Muscle layer of colon (tissue), 2 donors: ENCODE measurements at regions not wholly inside any gene's neighbourhood (a gene's known extent, or its start where the extent isn't known, plus 50 kb on each side); places are given as distances from the start of the nearest gene placed in this dataset.

Source experiments
- H3K27ac ChIP-seq: one replicate; pipeline ENCODE4 v1.7.0; 2013; ENCODE audit warnings: low read depth, mild to moderate bottlenecking, low read length, moderate library complexity
- H3K27me3 ChIP-seq, 2 donors: one replicate each; pipeline ENCODE4 v1.7.0; 2013; ENCODE audit warnings: low read length in 2 of 2, mild to moderate bottlenecking in 2 of 2; ENCODE audit not compliant: insufficient read depth in 2 of 2, control insufficient read depth in 1 of 2
- H3K36me3 ChIP-seq: one replicate; pipeline ENCODE4 v1.7.0; 2013; ENCODE audit warnings: mild to moderate bottlenecking, low read length; ENCODE audit not compliant: insufficient read depth
- H3K4me1 ChIP-seq: one replicate; pipeline ENCODE4 v1.7.0; 2013; ENCODE audit warnings: mild to moderate bottlenecking, low read length; ENCODE audit not compliant: insufficient read depth
- H3K4me3 ChIP-seq, 2 donors: one replicate each; pipeline ENCODE4 v1.7.0; 2013; ENCODE audit warnings: low read length in 2 of 2, low read depth in 1 of 2, mild to moderate bottlenecking in 1 of 2, moderate library complexity in 1 of 2
- H3K9ac ChIP-seq: one replicate; pipeline ENCODE4 v1.7.0; 2013; ENCODE audit warnings: low read length
- H3K9me3 ChIP-seq: one replicate; pipeline ENCODE4 v1.7.0; 2013; ENCODE audit warnings: mild to moderate bottlenecking, low read length
- donor health status: abdominal sarcoma.
- donor health status: Adenocarcinoma of cecum.

DNA sequence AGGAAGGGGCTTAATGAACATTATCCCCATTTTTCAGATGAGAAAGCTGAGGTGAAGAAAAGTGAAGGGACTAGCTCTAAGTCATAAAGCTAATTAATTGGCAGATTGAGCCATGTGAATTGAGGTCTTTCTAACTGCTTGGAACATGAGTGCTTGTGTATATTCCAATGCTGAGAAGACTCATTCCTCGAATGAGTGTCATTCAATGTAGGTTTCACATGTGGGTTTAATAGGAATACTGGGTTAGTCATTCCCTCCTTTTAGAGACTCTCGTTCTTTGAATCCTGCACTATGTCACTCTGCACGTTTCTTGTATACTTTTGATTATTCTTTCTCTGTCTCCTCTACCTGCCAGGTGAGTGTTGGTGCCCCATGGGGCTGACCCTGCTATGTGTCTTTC lies 218.2 kb downstream of the HRH4 start:
- Histone ChIP-seq H3K9me3 (no peaks in the 10 kb centered on the region), H3K9ac (no peak overlapping the region), H3K4me3 (no peak overlapping the region), H3K27ac (no peak overlapping the region), H3K36me3 (no peaks in the 10 kb centered on the region), H3K4me1 (no peaks in the 10 kb centered on the region), H3K27me3 (no peaks in the 10 kb centered on the region)

DNA sequence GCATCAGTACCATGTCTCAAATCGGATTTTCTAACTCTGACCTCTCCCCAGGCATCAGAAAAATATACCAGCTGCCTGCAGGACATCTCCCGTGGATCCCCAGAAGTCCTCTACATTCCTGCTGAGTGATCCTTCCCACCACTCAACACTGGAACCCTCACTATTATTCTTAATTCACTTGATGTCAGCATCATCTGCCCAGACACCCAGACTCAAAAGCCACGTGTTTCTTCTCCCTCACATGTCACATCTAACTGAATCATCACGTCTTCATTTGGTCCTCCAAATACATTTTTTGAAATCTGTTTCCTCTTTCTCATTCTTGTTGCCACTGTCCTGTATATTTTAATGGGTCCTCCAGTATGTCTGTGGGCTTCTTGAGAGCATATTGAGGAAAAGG lies 218.6 kb downstream of the HRH4 start:
- Histone ChIP-seq H3K36me3 (no peaks in the 10 kb centered on the region), H3K27me3 (no peaks in the 10 kb centered on the region), H3K4me1 (no peaks in the 10 kb centered on the region), H3K4me3 (no peak overlapping the region), H3K9me3 (no peaks in the 10 kb centered on the region), H3K9ac (no peak overlapping the region), H3K27ac (no peak overlapping the region)

DNA sequence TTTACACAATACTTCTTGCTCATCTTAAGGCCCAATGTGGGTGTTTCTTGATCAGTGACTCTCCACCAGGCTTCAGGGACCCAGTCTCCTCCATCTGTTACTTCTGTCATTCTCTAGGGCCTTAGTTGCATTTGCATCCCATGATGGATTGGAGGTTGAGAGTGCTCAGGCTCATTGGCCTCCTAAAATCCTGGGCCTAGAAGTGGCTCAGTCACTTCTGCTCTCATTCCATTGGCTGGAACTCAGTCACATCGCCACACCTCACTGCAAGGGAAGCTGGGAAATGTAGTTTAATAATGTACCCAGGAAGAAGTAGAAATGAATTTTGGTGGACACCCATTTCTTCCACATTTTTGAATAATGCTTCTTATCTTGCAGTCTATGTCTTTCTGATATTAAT lies 223.5 kb downstream of the HRH4 start:
- no peaks in the 10 kb centered on the region for H3K4me1 ChIP-seq

DNA sequence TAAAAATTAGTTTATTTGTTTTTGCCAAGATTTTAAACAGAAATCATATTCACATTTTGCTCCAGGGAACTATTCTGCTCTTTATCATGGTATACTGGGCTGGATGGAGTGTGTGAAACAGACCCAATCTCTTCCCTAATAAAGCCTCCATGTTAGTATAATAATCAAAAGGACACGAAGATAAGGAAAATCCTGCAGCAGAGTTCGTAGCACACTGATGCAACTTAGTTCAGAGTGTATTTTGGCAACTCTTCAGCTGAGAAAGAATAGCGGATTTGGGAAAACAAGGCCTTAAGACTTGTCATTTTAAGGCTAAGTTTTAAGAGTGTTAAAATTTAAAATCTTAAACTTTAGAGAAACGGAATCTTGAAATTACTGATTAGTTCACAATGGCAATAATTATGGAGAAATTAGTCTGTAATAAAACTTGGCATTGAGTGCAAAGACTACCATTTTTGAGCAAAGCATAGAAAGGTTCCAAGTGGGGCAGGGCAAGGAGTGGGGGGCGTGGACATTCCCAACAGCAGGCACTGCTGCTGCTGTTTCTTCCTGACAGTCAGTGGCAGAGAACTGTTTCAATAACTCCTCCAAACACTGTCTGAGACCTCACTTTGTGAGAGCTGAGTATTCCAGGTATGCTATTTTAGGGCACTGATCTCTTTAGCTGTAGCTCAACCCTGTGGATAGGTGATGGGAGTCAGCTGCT lies 225.0 kb downstream of the HRH4 start:
- Histone ChIP-seq H3K4me3 (no peak overlapping the region), H3K4me1 (no peaks in the 10 kb centered on the region), H3K9ac (no peak overlapping the region), H3K9me3 (no peaks in the 10 kb centered on the region), H3K27me3 (no peaks in the 10 kb centered on the region), H3K36me3 (no peaks in the 10 kb centered on the region), H3K27ac (no peak overlapping the region)

More for the DNA sequence above, 223.5 kb downstream of the HRH4 start:
- H3K27me3 ChIP-seq = no peaks in the 10 kb centered on the region
- no peak overlapping the region for H3K9ac ChIP-seq
- H3K36me3 ChIP-seq = no peaks in the 10 kb centered on the region
- no peak overlapping the region for H3K27ac ChIP-seq
- no peaks in the 10 kb centered on the region for H3K9me3 ChIP-seq
- H3K4me3 ChIP-seq = no peak overlapping the region

DNA sequence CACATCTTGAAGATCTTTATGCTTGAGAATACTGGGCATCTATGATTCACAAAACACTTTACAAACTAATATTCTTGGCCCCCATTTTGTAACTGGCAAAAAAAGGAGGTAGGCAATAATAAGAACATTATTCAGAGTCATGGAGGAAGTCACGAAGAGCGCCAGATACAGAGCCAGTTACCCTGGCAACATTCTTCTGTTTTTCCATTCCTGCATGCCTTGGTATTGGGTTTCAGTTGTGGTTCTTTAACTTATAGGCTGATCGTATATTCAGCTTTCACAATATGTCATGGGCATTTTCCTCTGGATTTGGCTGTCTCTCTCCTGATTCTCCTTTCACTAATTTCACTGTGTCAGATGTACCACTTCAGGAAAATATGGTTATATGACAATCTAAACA lies 234.7 kb downstream of the HRH4 start:
- Histone ChIP-seq H3K4me3 (no peak overlapping the region), H3K27ac (no peak overlapping the region), H3K9me3 (no peaks in the 10 kb centered on the region), H3K36me3 (no peaks in the 10 kb centered on the region), H3K27me3 (no peaks in the 10 kb centered on the region), H3K9ac (no peak overlapping the region), H3K4me1 (no peaks in the 10 kb centered on the region)

DNA sequence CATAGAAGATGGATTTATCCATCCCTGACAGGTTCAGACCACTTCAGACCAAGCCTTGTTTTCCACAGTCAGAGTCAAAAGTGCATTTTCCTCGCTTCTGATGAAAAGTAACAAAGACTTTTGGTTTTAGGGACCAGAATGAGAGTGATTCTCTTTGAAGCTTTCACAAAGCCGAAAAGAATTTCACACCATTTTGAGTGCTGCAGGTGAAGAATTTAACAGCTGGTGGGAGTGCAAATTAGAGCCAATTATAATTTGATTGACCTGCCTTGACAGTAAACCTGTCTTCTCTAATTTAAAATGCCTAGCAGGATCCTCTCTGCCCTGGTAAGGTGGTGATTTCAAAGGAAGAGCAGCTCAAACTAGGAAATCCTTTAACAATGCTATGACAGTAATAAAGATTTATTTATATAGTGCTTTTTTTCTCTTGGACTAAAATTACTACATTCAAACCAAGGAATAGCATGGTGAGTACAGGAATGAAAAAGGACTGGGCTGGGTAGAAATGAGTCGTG lies 241.6 kb downstream of the HRH4 start:
- H3K9ac ChIP-seq = no peak overlapping the region
- H3K4me1 ChIP-seq = no peaks in the 10 kb centered on the region
- no peaks in the 10 kb centered on the region for H3K36me3 ChIP-seq
- H3K27me3 ChIP-seq = no peaks in the 10 kb centered on the region
- no peak overlapping the region for H3K4me3 ChIP-seq
- no peak overlapping the region for H3K27ac ChIP-seq
- peaks cover 7% of the 10 kb centered on the region for H3K9me3 ChIP-seq

DNA sequence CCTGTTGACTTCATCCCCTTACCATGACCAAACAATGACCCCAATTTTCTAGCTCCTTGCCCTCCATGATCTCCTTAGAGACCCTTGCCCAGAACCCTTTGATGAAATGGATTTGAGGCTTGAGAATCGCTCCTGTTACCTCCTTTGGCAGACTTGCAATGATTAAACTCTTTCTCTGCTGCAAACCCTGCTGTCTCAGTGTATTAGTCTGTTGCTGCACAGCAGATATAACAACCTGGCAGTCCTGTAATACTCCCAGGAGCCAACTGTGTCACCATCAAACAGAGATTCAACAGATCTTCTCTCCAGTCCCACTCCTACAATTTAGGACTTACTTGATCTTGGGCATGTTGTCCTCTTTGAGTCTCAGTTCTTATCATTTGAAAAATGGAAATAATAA lies 242.9 kb downstream of the HRH4 start:
- Histone ChIP-seq H3K9ac (no peak overlapping the region), H3K36me3 (no peaks in the 10 kb centered on the region), H3K9me3 (peaks cover 7% of the 10 kb centered on the region), H3K4me1 (no peaks in the 10 kb centered on the region), H3K27ac (no peak overlapping the region), H3K27me3 (no peaks in the 10 kb centered on the region), H3K4me3 (no peak overlapping the region)

DNA sequence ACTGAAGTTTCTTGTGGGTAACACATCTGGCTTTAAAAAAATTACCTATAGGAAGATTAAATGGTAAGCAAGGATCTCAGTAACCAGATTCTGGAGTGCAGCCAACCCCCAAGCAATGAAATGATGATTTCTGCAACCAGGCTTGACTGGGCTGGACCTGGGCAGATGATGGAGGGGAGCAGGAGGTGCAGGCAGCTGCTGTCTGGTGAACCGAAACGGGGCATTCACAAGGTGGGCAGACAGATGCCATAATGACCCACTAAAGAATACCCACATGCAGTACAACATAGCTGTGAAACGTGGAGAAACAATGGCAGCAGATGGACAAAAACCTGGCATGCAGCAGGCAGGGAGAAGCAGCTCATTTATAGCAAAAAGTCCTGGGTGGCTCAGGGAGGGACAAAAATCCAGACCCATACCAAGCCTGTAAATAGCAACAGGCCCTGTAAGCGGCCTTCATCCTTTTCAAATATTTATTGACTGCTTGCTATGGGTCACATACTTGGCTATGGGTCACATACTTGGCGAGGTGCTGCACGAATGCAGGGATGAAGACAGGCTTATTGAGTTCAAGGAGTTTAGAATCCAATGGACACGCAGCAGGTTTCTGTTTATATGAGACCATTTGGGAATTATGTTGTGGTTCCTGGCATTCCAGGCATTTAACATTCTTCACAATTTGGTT lies 244.7 kb downstream of the HRH4 start:
- peaks cover 7% of the 10 kb centered on the region for H3K9me3 ChIP-seq
- no peaks in the 10 kb centered on the region for H3K4me1 ChIP-seq
- no peak overlapping the region for H3K27ac ChIP-seq

DNA sequence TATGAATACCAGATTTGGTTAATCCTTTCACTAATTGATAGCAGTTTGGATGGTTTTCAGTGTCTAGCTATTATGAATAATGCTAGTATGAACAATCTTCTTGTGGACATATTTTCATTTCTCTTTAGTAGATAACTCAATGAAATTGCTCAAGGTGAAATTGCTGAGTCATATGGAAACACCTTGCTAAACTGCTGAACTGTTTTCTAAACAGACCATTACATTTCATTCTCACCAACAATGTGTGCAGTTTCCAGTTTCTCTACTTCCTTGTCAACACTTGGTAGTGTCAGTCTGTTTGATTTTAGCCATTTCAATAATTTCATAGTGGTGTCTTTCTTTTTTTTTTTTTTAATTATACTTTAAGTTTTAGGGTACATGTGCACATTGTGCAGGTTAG lies 250.0 kb downstream of the HRH4 start:
- Histone ChIP-seq H3K36me3 (no peaks in the 10 kb centered on the region), H3K4me1 (no peaks in the 10 kb centered on the region), H3K27ac (no peak overlapping the region), H3K27me3 (no peaks in the 10 kb centered on the region), H3K9me3 (no peaks in the 10 kb centered on the region), H3K4me3 (no peak overlapping the region), H3K9ac (no peak overlapping the region)

More for the DNA sequence above, 244.7 kb downstream of the HRH4 start:
- no peaks in the 10 kb centered on the region for H3K27me3 ChIP-seq
- H3K4me3 ChIP-seq = no peak overlapping the region
- no peaks in the 10 kb centered on the region for H3K36me3 ChIP-seq
- no peak overlapping the region for H3K9ac ChIP-seq

DNA sequence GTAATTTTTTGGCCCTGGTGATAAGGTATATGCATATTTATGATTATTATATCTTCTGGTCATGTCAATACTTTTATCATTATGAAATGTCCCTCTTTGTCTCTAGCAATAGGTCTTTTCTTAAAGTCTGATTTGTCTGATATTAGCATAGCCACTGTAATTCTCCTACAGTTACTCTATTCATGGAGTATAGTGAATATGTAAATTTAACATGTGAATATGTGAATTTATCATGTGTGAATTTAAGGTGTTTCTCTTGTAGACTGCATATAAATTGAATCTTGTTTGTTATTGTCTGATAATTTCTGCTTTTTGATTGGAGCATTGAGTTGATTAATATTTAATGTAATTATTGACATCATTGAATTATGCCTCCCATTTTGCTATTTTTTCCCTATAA lies 259.4 kb downstream of the HRH4 start:
- Histone ChIP-seq H3K4me1 (no peaks in the 10 kb centered on the region), H3K9me3 (no peaks in the 10 kb centered on the region), H3K27ac (no peak overlapping the region), H3K27me3 (no peaks in the 10 kb centered on the region), H3K36me3 (no peaks in the 10 kb centered on the region), H3K9ac (no peak overlapping the region), H3K4me3 (no peak overlapping the region)

DNA sequence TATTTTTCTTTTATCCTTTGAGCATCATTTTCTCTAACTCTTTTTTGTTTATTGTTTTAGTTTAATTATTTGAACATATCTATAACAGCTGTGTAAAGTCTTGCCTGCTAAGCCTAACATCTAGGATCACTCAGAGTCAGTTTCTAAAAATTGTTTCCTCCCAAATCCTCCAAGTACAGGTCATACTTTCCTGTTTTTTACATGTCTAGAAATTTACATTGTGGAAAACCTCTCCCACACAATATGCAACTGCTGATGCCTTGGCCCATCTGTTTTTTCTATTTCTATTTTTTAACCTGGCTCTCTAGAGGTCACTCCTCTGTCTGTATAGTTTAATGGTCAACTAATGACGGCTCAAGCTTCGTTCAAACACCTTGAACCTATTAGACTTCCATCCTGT lies 261.0 kb downstream of the HRH4 start:
- Histone ChIP-seq H3K4me3 (no peak overlapping the region), H3K27me3 (no peaks in the 10 kb centered on the region), H3K36me3 (no peaks in the 10 kb centered on the region), H3K4me1 (no peaks in the 10 kb centered on the region), H3K9ac (no peak overlapping the region), H3K27ac (no peak overlapping the region), H3K9me3 (no peaks in the 10 kb centered on the region)
